Fibroblast of skin of left biceps (primary cell): ENCODE measurements at regions not wholly inside any gene's neighbourhood (a gene's known extent, or its start where the extent isn't known, plus 50 kb on each side); places are given as distances from the start of the nearest gene placed in this dataset.

Source experiments
- DNase-seq, 2 experiments: peaks; one replicate each; pipeline ENCODE4 v3.0.0-alpha.2; 2013; ENCODE audit warnings: low read depth in 2 of 2

DNA sequence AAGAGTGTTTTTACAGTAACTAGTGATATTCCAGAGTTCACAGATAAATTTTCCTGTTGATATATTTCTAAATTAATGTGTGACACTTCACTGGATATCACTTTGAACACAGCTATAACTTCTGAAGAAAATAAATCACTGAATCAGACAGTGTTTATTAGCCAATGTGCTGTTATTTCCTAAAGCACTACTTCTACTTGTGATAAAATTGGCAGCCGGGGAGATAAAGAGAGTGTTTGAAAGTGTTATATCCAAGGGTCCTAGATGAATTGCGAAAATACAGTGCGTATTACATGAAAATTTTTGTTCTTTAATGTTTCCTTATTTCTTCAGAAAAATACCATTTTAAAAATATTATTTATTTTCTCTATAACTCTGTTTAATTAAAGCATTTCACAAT is 417.5 kb upstream of the ARGLU1 start:
- DNase-seq, result no peak

DNA sequence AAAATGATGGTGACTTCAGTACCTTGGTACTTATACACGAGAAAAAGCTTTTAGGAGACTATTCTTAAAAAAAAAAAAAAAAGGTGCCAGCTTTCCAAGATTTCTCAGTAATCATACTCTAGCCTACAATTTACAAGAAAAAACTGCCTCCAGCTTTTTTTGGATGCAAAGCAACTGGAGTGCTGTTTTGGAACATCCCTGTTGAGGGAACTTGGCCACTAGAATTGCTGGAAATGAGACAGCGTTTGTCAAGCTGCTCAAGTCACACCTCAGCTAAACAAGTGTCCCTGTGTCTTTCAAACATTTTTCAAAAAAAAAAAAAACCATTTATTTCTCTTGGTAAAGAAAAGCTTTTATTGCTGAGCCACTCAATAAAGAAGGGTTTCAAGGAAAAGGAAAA is 413.1 kb upstream of the ARGLU1 start:
- DNase-seq, result no peak

DNA sequence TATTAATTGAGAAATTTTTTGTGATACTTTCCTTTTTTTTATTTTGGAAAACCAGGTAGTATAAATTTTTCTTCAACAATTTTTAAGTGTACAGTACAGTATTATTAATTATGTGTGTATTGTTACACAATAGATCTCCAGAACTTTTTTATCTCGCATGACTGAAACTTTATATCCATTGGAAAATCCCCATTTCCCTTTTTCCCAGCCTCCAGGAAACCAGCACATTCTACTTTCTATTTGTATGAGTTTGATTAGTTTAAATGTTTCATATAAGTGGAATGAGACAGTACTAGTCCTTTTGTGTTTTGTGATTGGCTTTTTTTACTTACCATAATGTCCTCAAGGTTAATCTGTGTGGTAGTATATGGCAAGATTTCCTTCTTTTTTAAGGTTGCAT is 399.5 kb upstream of the ARGLU1 start:
- DNase-seq, result no peak

DNA sequence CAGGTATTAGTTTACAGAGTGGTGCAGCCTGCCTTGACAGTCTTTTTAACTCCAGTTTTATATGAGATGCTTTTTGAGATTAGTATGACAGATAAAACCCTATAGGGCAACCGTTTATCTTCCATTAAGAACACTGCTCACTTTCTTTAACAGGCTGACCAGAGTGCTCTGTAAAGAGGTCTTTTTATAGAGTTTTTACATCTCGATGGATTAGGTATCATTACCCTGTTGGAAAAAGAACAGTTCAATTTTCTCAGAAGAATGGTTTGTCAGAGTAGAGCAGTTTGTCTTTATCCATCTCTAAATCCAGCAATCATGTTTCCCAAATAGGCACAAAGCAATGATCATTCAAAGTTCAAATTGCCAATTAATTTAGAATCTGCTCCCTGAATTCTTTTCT is 395.2 kb upstream of the ARGLU1 start:
- DNase-seq, result no peak

DNA sequence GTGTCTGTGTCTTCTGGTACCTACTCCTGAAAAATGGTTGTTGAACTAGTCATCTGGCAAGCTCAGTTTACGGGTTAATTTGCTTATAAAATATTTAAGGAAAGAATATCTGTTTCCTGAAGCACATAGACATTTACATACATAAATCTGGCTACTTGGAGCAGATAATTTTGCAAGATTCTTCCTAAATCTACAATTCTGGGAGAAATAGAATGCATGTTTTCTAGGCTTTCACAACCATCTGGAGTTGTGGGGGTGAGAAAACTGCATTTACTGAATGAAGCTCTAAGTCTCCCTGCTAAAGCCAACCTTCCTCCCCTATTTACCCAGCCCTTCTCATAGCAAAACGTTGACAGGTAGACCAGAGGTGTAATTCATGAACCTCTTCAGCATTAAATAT is 393.7 kb upstream of the ARGLU1 start:
- no peak for DNase-seq

DNA sequence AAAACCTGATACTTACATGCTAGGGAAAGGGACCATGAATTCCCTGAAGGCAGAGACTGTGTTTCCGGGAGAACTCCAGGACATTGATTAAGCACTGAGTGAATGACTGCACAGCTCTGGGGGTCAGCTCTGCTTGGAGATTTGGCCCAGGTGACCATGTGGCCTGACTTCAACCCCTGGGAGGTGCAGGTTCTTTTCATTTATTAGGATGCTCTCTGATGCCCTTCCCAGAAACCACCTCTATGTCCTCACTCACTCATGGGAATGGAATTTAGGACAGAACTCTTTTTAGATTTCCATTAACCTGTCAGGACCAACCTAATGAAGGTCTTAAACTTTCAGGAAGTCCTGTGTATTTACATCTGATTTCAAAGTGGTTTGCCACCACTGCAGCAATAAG is 393.3 kb upstream of the ARGLU1 start:
- no peak for DNase-seq

DNA sequence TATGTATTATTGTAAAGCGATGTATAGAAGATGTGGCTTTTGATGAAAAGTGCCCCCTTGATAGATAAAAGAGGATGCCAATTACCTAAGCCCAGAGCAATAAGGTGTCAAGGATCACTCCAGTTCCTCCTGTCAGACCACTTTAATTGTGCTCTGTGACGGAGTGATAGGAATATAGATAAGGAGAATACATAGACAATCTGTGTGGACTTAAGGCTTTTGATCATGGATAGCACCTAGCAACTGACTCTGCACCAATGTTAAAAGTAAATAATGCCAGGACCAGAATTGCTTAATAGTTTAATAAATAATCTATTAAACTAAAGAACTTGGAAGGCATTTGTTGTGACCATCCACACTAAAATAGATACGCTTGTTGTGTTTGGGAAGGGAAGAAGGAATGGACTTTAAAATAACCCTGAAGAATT is 390.7 kb upstream of the ARGLU1 start:
- DNase-seq, result no peak

DNA sequence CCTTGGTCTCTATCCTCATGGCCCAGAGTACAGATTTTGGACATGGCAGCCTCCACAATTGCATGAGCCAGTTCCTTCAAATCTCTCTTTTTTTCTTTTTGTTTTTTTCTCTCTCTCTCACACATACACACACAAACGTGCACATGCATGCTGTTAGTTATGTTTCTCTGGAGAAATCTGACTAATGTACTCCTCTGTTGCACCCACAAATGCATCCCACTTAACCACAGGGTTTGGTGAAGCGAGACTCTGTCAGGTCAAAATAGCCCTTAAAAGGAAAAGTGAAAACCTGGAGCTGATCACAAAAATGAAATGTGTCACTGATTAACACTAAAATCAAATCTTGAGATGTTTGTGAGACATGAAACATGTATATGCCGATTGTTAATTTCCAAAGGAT is 374.6 kb upstream of the ARGLU1 start:
- DNase-seq, result no peak

DNA sequence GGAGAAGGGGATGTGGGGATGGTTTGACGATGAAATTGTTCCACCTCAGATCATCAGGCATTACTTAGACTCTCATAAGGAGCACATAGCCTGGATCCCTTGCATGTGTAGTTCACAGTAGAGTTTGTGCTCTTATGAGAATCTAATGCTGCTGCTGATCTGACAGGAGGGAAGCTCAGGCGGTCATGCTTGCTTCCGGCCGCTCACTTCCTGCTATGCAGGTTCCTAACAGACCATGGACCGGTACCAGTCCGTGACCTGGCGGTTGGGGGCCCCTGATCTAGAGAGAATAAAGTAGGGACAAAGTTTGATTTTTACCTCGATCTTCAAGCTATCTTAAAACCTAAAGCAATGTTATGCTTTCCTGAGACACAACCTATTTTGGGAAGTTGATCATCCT is 373.8 kb upstream of the ARGLU1 start:
- no peak for DNase-seq

DNA sequence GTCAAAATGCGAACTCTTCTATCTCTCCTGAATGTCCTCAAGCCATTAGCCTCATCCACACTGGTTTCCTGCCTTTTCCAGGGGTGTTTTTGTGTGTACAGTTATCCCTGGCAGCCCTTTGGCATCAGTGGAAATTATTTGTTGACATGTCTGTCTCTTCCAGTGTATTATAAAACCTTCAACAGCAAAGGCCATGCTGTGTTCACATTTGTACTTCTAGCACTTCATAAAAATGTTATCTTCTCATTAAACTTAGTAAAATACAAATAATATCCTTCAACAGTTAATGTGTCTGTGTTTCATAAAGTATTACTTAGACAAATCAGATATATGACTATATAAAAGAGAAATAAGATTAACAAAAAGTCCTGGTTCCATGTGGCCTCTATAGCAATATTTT is 359.5 kb upstream of the ARGLU1 start:
- DNase-seq, result no peak

DNA sequence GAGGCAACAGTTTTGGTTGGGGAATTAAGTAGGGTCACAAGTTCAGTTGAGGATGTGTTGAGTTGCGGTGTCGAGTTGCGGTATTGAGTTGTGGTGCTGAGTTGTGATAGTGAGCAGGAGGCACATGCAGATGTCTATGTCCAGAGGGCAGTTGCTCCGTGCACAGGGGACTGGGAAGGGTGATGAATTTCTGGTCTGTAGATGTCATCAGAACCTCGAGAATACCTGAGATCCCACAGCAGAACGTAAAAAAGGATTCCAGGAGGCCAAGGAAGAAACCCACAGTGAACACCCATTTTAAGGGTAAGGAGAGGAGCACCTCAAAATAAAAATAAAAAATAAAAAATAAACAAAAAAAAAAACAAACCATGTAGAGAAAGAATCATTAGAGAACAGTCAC is 354.4 kb upstream of the ARGLU1 start:
- no peak for DNase-seq

DNA sequence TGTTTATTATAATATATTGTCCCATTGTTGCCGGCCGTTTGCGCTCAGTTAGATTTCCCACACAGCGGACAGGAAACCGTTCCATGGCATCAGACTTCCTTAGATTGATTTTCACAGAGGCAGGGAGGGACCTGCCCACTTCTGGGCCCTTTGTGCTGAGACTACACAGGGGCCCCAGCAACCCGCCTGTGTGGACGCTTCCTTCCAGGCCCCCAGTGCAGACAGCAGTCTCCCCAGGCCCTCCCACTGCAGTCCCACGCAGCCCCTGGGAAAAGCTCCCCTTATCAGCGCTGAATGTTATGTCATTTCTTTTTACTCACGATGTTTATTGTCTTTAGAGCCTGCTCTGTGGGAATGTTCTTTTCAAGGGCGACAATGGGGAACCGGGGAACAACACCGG is 351.7 kb upstream of the ARGLU1 start:
- no peak for DNase-seq

DNA sequence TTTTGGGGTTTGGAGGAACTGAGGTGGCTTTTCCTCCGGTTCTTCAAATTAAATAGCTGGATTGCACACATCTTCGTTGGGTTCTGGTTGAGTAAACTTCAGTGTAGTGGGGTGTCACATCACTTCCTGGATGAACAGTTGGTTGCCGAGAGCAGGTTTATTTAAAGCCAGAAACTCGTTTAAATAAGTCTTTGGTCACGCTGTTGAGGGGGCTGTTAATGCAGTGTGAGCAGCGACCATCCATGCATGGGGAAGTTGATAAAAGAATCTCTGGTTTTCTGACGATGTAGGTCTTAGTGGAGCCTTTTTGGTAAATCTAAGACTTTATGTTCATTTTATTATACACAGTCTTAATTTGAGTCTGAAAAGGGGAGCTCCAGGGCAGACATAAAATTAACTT is 351.2 kb upstream of the ARGLU1 start:
- DNase-seq, result no peak

DNA sequence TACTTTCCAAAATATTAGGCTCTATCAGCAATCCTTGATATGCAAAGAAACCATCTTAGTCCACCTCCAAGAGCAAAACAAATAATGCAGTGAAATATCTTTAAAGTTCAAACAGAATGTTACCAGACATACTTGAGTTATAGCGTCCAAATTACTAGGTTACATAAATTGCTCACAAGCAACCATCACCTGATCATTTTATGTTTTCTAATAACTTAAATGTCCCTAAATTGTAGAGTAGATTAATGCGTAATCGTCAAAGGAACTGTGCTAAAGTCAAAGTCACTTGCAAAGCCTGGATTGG is 350.6 kb upstream of the ARGLU1 start:
- DNase-seq, result no peak

DNA sequence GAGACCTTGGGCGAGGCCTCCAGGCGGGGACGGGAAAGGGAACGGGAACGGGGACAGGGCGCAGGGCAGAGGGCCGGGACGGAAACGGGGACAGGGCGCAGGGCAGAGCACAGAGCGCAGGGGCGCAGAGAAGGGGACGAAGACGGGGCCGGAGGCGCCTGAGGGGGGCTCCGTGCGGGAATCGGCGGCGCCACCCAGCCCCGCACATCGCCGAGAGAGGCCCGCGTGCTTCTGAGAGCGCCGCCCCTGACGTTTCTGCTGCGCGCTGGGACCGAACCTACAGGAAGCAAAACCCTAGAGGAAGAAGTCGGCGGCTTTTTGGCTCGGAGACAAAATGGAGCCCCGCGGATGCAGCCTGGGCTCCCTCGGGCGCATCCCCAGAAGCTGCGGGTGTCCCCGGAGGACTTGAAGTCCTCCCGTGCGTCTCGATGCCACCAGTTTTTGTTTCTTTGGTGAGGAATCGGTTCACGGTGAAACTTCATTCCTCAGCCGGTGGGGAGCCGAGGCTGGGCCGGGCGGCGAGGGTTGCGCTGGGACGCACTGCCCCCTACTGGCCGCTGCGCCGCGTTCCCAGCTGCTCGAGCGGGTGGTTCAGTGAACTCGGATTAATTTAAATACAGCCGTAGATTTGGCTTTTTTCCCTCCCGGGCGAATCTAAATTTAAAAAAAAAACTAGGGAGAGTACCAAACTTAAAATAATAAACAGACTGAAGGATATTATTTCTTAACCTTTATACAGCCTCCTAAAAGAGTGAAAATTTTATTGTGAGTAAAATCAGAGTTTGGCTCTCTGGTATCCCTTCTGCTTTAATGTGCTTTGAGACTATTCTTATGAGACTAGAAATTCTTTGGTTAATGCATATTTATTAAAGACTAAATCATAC is 350.0 kb upstream of the ARGLU1 start:
- DNase-seq, result peak; percentile 40

DNA sequence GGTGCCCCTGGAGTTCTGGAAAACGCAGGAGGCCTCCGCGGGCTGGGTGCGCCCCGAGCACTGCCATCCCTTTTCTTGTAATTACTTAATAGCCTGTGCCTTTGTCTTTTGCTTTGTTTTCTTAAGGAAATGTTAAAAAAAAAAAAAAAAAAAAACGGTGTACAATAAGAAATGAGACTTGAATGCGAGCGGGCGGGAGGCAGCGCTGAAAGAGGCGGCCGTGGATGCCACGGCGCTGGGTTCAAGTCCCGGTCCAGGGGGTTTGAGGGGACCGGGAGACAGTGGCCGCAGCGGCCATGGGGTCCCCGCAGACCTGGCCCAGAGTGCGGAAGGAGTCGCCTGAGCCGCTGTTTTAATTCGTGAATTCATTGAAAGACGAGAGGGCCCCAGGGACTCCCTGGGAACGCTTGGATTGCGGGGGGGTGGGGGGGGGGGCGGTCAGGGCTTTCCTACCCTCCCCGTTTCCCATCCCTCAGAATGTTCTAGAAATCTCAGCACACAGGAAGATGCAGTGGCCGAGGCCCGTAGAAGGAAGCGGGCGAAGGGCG is 349.2 kb upstream of the ARGLU1 start:
- DNase-seq, result no peak

DNA sequence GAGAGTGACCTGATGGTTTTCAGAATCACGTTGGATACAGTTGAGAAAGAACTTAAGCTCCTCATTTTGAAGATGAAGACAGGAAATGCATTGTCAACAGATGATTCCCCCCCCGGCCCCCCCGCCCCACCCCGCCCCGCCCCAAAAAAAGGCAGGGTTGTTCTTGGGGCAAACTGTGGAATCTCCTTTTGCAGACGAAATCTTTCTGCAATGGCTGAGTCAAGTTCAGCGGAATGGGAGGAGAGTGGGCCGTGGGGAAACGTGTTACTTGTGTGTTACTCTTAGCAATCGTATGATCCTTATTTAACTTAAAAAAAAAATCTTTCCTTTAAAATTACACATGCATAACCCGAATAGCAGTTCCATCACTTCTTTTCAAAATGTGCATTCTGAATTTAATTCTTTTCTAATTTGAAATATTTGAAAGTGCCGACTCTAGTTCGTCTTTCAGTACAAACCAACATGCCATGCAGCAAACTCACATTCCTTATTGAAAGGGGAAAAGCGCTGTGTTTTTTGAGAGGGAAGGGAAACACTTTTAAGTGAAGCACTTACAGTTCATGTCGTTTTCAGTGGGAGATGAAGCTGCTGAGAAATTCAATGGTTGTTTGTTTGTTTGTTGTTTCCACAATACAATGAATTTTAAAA is 348.5 kb upstream of the ARGLU1 start:
- peak in 1 of 2 experiments; percentile 10 for DNase-seq

DNA sequence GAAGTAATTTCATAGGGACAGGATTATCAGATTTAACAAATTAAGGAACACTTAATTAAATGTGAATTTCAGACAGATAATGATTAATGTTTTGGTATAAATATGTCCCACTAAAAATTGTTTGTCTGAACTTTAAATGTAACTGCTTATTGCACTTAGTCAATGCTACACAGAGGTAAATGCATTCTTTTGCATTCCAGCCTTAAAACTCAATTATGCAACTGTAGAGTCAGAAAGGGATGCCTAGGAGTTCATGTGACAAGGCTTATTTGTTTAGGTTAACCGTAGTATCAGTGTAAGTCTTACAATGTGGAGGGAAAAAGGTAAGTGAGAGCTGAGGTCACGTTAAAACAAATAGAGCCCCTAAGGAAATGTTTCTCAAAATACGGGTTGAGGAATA is 347.2 kb upstream of the ARGLU1 start:
- DNase-seq, result no peak

DNA sequence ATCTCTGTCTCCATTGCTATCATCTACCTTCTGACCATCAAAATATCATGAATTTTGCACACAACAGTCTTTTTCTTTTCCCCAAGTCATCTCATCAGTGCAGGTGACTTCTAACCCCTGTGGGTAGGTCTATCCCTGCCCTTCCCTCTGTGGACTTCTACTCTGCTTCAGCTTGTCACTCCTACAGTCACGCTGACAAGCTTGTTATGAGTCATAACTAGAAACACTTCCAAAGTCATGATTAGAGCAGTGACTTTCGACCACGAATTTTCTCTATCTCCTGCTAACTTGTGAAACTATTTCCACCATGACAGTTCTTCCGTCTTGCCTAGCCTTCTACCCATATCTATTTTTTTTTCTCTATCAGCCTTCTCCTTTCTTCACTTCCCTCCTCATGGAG is 343.7 kb upstream of the ARGLU1 start:
- DNase-seq, result no peak

DNA sequence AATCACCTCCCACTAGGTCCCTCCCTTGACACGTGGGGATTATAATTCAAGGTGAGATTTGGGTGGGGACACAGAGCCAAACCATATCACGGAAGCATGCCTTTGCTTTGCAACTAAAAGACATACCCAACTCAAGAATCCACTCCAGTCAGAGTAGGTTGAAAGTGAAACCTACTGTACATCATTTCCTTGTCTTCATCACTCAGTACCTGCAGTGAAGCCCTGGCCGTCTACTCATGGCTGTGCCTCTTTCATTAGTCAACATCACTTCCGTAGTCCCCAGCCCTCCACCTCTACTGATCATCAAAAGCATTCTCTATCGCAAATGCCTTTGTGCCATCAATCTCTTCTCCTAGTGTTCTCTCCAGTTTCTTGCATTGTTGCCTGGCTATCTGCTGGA is 343.1 kb upstream of the ARGLU1 start:
- no peak for DNase-seq

DNA sequence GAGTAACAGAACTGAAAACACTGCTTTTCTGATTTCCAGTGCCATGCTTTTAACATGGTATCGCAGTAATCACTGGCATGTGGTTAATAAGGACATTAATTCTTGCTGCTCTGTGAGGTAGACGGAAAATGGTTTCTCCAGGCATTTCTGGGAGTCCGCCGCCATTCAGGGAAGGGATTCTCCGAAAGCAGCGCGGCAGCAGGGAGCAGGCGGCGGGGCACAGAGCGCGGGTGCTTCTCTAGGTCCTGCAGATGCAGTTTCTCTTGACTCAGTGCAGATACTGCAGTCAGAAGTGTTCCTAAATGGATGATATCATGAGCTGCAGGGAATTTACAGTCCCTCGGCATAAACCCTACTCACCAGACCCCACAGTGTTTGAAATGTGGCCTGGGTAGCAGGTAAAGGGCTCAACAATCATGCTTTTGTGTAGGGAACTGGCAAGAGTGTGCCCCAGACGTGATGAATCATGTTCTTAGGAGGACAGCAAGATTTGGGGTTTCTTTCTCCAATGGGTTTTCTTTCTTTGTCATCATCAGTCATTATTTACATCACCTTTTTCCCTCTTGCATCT is 338.6 kb upstream of the ARGLU1 start:
- DNase-seq, result no peak

DNA sequence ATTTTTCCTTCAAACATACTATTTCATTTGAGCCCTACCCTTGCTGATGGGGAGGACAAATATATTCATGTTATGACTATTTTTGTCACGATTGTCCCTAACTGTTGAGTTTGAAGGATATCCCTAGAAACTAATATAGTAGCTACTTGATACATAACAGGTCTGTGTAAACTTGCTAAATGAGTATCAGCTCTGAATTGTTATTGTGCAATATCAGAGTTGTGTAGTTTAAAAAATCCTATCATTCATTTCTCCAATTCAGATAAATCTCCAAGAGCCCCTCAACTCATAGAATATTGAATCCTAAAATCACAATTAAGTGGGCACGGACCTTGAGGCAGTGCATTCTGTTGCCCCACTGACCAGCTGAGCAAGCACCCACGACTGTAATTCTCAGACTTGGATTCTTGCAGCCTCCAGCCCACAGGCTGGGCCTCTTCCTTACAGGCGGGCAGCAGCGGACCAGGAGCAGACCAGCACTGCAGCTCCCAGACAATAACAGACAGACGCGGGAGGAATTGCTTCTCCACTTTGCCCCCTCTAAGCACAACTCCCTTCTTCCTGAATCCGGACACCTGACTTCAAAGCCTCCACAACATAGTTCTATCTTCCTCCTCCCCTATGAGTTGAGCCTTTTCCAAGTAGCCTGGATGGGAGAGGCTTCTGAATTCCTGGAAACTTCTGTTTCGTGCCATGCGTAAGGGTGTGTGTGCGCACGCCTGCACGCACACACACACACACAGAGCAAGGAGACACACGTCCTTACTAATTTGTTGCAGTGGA is 337.6 kb upstream of the ARGLU1 start:
- DNase-seq, result no peak
